NB4 (cell line): ENCODE measurements at regions not wholly inside any gene's neighbourhood (a gene's known extent, or its start where the extent isn't known, plus 50 kb on each side); places are given as distances from the start of the nearest gene placed in this dataset.

Source experiments
- DNase-seq: peaks from one replicate; pipeline ENCODE4 v3.0.0; 2010; ENCODE audit warnings: low read depth
- H3K4me3 ChIP-seq: one replicate; pipeline ENCODE4 v1.5.1; 2011; ENCODE audit warnings: mild to moderate bottlenecking, low read depth, low read length, moderate library complexity
- MAX ChIP-seq: IDR thresholded peaks from 2 replicates; pipeline ENCODE4 v1.6.1; 2011; ENCODE audit warnings: low read depth, low read length
- MYC ChIP-seq: IDR thresholded peaks from 2 replicates; pipeline ENCODE4 v1.6.1; 2011; ENCODE audit warnings: low read depth, low read length
- POLR2A ChIP-seq: IDR thresholded peaks from 2 replicates; pipeline ENCODE4 v1.6.1; 2011; ENCODE audit warnings: mild to moderate bottlenecking; ENCODE audit not compliant: insufficient read length; ENCODE audit errors: extremely low read depth
- TF ChIP-seq, protein P1 (sequence below): IDR thresholded peaks from one replicate; pipeline ENCODE4 v1.5.1; 2012; ENCODE audit warnings: low read depth, low read length

DNA sequence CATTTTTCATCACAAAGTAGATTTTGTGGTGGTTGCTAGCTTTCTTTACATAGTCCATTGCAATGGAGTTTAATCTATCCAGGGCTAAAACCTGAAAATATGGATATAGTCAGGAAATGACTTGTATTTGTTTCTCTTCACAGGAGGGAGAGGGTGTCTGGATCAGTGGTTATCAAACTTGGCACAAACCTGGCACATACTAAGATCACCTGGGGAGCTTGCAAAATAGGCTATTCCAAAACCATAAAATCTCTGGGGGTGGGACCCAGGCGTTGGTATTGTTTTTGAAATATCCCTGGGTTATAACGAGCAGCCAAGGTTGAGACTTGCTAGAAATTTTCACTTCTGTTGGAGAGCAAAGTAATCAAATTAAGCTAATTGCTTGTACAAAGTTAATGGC lies 179.9 kb downstream of the PCSK1 start:
- no peak for DNase-seq
- H3K4me3 ChIP-seq, result no peak overlapping the region
- no peak for TF ChIP-seq POLR2A
- no peak for TF ChIP-seq MAX
- TF ChIP-seq, protein P1, sequence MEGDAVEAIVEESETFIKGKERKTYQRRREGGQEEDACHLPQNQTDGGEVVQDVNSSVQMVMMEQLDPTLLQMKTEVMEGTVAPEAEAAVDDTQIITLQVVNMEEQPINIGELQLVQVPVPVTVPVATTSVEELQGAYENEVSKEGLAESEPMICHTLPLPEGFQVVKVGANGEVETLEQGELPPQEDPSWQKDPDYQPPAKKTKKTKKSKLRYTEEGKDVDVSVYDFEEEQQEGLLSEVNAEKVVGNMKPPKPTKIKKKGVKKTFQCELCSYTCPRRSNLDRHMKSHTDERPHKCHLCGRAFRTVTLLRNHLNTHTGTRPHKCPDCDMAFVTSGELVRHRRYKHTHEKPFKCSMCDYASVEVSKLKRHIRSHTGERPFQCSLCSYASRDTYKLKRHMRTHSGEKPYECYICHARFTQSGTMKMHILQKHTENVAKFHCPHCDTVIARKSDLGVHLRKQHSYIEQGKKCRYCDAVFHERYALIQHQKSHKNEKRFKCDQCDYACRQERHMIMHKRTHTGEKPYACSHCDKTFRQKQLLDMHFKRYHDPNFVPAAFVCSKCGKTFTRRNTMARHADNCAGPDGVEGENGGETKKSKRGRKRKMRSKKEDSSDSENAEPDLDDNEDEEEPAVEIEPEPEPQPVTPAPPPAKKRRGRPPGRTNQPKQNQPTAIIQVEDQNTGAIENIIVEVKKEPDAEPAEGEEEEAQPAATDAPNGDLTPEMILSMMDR, result no peak
- TF ChIP-seq MYC, result no peak

DNA sequence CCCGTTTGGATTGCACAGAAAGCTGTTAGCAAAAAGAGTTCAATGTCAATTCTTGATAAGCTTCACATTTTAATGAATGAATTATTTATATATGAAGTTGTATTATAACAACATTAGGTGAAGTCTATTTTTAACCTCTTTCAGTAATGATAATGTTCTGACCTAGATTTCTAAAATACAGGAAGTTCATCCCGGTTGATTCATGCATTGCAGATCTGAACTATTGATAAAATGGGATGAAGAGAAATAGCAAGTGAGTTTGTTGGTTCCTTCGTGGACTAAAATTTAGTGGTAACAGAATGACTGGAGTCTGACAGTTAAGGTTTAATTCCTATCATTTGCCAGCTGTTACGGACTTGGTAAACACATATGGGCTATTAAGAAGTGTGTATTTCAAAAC lies 180.5 kb downstream of the PCSK1 start:
- TF ChIP-seq MAX (no peak), MYC (no peak), POLR2A (no peak)
- TF ChIP-seq, protein P1, result no peak
- no peak overlapping the region for H3K4me3 ChIP-seq
- DNase-seq, result no peak

DNA sequence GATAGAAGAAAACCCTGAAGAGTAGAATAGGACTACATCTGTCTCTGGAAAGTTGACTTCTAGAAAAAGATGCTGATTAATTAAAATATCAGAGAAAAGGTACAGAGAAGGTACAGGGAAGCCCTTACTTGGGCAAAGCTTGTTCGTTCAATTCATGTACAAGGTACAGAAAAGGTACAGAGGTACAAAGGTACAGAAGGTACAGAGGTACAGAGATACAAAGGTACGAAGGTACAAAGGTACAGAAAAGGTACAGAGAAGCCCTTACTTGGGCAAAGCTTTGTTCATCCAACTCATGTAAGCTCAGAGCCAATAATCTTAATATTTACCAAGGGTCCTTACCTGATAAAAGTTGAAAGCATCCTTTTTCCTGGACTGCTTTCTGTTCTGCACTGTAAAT lies 182.3 kb downstream of the PCSK1 start:
- no peak for DNase-seq
- no peak overlapping the region for H3K4me3 ChIP-seq
- TF ChIP-seq MYC, result no peak

- no peak for DNase-seq
- no peak overlapping the region for H3K4me3 ChIP-seq
- TF ChIP-seq POLR2A (no peak), MYC (no peak), MAX (no peak)
- TF ChIP-seq, protein P1, result no peak
Observed at GRCh38 chr5:96248131-96248530, 184.9 kb downstream of the PCSK1 start.

- TF ChIP-seq MAX, result no peak
- TF ChIP-seq, protein P1, result no peak
- TF ChIP-seq MYC, result no peak
- no peak for TF ChIP-seq POLR2A
- DNase-seq, result no peak
- no peak overlapping the region for H3K4me3 ChIP-seq
Observed at GRCh38 chr5:96247708-96248107, 185.3 kb downstream of the PCSK1 start.

- TF ChIP-seq, protein P1, result no peak
- TF ChIP-seq POLR2A (no peak), MAX (no peak), MYC (no peak)
- no peak for DNase-seq
- H3K4me3 ChIP-seq, result no peak overlapping the region
Observed at GRCh38 chr5:96247097-96247701, 185.8 kb downstream of the PCSK1 start.
